ENCODE measurements at regions not wholly inside any gene's neighbourhood (a gene's known extent, or its start where the extent isn't known, plus 50 kb on each side); places are given as distances from the start of the nearest gene placed in this dataset.

DNA sequence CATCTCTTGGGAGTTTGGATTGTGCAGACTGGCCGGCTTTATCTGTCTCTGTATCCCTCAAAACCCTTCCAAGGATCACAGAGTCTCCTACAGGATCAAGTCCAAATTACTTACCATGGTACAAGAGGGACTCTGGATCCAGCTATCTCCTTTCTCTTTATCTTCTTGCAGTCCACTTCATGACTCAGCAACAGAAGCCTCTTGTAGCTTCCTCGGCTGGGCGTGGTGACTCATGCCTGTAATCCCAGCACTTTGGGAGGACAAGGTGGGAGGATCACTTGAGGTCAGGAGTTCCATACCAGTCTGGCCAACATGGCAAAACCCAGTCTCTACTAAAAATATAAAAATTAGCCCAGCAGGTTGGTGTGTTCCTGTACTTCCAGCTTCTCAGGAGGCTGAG is 189.7 kb downstream of the BCAT1 start:
- Histone ChIP-seq H3K9ac (ENCODE audit: low read depth, low read length, poor library complexity) (no peak overlapping the region), H3K27ac (replicated peaks; ENCODE audit: low read length) (no peak overlapping the region), H3K79me1 (ENCODE audit: low read depth, low read length) (no peaks in the 10 kb centered on the region), H3K4ac (ENCODE audit: low read length) (no peak overlapping the region), H3K14ac (ENCODE audit: low read length) (no peak overlapping the region), H3K27me3 (ENCODE audit: control insufficient read depth in 3 of 3, insufficient read depth in 3 of 3, low read depth in 1 of 3, low read length in 3 of 3) (no peaks in the 10 kb centered on the region), H2BK5ac (ENCODE audit: low read length) (no peak overlapping the region), H2BK12ac (ENCODE audit: low read length) (no peak overlapping the region), H3K9me3 (replicated peaks in 1 of 2; ENCODE audit: control insufficient read depth in 2 of 2, insufficient read depth in 1 of 2, low read depth in 1 of 2, low read length in 2 of 2) (no peaks in the 10 kb centered on the region), H3K36me3 (replicated peaks in 1 of 2; ENCODE audit: control insufficient read depth in 2 of 2, insufficient read depth in 2 of 2, low read length in 2 of 2) (no peaks in the 10 kb centered on the region), H3K18ac (ENCODE audit: low read length) (no peak overlapping the region), H3K23ac (ENCODE audit: low read depth, low read length, poor library complexity) (no peak overlapping the region), H4K91ac (ENCODE audit: low read depth, low read length, poor library complexity) (no peak overlapping the region), H4K8ac (ENCODE audit: low read depth, low read length) (no peak overlapping the region), H3K4me2 (ENCODE audit: insufficient read depth, low read length, poor library complexity, severe bottlenecking) (no peak overlapping the region), H3K4me1 (ENCODE audit: control insufficient read depth in 2 of 2, insufficient read depth in 1 of 2, low read depth in 1 of 2, low read length in 2 of 2) (peaks cover 7 to 13% of the 10 kb centered on the region in 2 donors), H3K4me3 (ENCODE audit: low read length in 2 of 2) (no peak overlapping the region), H2BK120ac (ENCODE audit: low read depth, low read length) (no peak overlapping the region), H2BK15ac (ENCODE audit: low read length) (no peak overlapping the region), H2AK5ac (ENCODE audit: low read depth, low read length) (no peak overlapping the region), H2AFZ (ENCODE audit: low read length) (no peak overlapping the region)
- DNase-seq (ENCODE audit: low spot score) = no peak
- WGBS, 2 donors (ENCODE audit: extremely low coverage in 2 of 2, insufficient read length in 2 of 2, insufficient replicate concordance in 1 of 2) = no CpG with 5 or more reads among the region's 3 CpGs

DNA sequence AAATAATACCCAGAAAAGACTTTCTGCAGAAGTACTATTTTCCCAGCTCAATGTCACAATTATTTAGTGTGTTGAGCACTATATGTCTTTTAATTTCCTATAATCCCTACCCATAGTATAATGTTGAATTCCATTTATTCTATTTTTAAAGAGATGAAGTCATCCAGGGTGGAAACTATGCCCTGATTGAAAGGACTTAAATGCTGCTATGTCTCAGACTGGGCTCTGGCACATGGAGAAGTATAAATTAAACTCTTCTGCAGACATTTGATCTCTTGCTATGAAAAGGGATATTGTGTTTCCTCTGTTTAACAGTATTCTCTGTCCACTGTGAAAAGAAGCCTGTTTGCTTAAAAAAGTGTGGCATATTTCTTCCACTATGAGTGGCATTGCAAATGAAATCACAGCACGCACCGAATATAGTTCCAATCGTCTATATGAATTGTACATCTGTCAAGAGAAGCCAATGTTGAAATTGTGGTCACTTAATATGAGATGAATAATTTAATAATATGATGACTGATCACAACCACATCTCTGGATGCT is 192.3 kb downstream of the BCAT1 start:
- Histone ChIP-seq H3K9me3 (replicated peaks in 1 of 2; ENCODE audit: control insufficient read depth in 2 of 2, insufficient read depth in 1 of 2, low read depth in 1 of 2, low read length in 2 of 2) (no peaks in the 10 kb centered on the region), H3K4ac (ENCODE audit: low read length) (no peak overlapping the region), H3K36me3 (replicated peaks in 1 of 2; ENCODE audit: control insufficient read depth in 2 of 2, insufficient read depth in 2 of 2, low read length in 2 of 2) (no peaks in the 10 kb centered on the region), H3K18ac (ENCODE audit: low read length) (no peak overlapping the region), H2BK12ac (ENCODE audit: low read length) (no peak overlapping the region), H2AK5ac (ENCODE audit: low read depth, low read length) (no peak overlapping the region), H3K14ac (ENCODE audit: low read length) (no peak overlapping the region), H3K4me2 (ENCODE audit: insufficient read depth, low read length, poor library complexity, severe bottlenecking) (no peak overlapping the region), H3K27me3 (ENCODE audit: control insufficient read depth in 3 of 3, insufficient read depth in 3 of 3, low read depth in 1 of 3, low read length in 3 of 3) (no peaks in the 10 kb centered on the region), H3K4me1 (ENCODE audit: control insufficient read depth in 2 of 2, insufficient read depth in 1 of 2, low read depth in 1 of 2, low read length in 2 of 2) (peaks cover 7 to 13% of the 10 kb centered on the region in 2 donors), H4K8ac (ENCODE audit: low read depth, low read length) (no peak overlapping the region), H3K79me1 (ENCODE audit: low read depth, low read length) (no peaks in the 10 kb centered on the region), H2BK5ac (ENCODE audit: low read length) (no peak overlapping the region), H2AFZ (ENCODE audit: low read length) (no peak overlapping the region), H3K4me3 (ENCODE audit: low read length in 2 of 2) (no peak overlapping the region), H2BK15ac (ENCODE audit: low read length) (no peak overlapping the region), H3K27ac (replicated peaks; ENCODE audit: low read length) (no peak overlapping the region), H4K91ac (ENCODE audit: low read depth, low read length, poor library complexity) (no peak overlapping the region), H3K9ac (ENCODE audit: low read depth, low read length, poor library complexity) (no peak overlapping the region), H2BK120ac (ENCODE audit: low read depth, low read length) (no peak overlapping the region), H3K23ac (ENCODE audit: low read depth, low read length, poor library complexity) (no peak overlapping the region)
- DNase-seq (ENCODE audit: low spot score) = no peak
- no CpG with 5 or more reads among the region's 3 CpGs for WGBS, 2 donors (ENCODE audit: extremely low coverage in 2 of 2, insufficient read length in 2 of 2, insufficient replicate concordance in 1 of 2)

- H4K8ac ChIP-seq (ENCODE audit: low read depth, low read length) = no peak overlapping the region
- H3K27ac ChIP-seq (replicated peaks; ENCODE audit: low read length) = no peak overlapping the region
- H2AK5ac ChIP-seq (ENCODE audit: low read depth, low read length) = no peak overlapping the region
- H3K9ac ChIP-seq (ENCODE audit: low read depth, low read length, poor library complexity) = no peak overlapping the region
- no peak overlapping the region for H3K4me2 ChIP-seq (ENCODE audit: insufficient read depth, low read length, poor library complexity, severe bottlenecking)
- no peaks in the 10 kb centered on the region for H3K9me3 ChIP-seq (replicated peaks in 1 of 2; ENCODE audit: control insufficient read depth in 2 of 2, insufficient read depth in 1 of 2, low read depth in 1 of 2, low read length in 2 of 2)
- H3K4ac ChIP-seq (ENCODE audit: low read length) = no peak overlapping the region
- peaks cover 5 to 10% of the 10 kb centered on the region in 2 donors for H3K4me1 ChIP-seq (ENCODE audit: control insufficient read depth in 2 of 2, insufficient read depth in 1 of 2, low read depth in 1 of 2, low read length in 2 of 2)
- no peaks in the 10 kb centered on the region for H3K79me1 ChIP-seq (ENCODE audit: low read depth, low read length)
- no peaks in the 10 kb centered on the region for H3K36me3 ChIP-seq (replicated peaks in 1 of 2; ENCODE audit: control insufficient read depth in 2 of 2, insufficient read depth in 2 of 2, low read length in 2 of 2)
- DNase-seq (ENCODE audit: low spot score) = no peak
- H4K91ac ChIP-seq (ENCODE audit: low read depth, low read length, poor library complexity) = no peak overlapping the region
- H2BK120ac ChIP-seq (ENCODE audit: low read depth, low read length) = no peak overlapping the region
- H3K18ac ChIP-seq (ENCODE audit: low read length) = no peak overlapping the region
- no peak overlapping the region for H2BK12ac ChIP-seq (ENCODE audit: low read length)
- no CpG with 5 or more reads among the region's 7 CpGs for WGBS, 2 donors (ENCODE audit: extremely low coverage in 2 of 2, insufficient read length in 2 of 2, insufficient replicate concordance in 1 of 2)
- H3K14ac ChIP-seq (ENCODE audit: low read length) = no peak overlapping the region
- no peak overlapping the region for H3K4me3 ChIP-seq (ENCODE audit: low read length in 2 of 2)
- no peaks in the 10 kb centered on the region for H3K27me3 ChIP-seq (ENCODE audit: control insufficient read depth in 3 of 3, insufficient read depth in 3 of 3, low read depth in 1 of 3, low read length in 3 of 3)
- H2AFZ ChIP-seq (ENCODE audit: low read length) = no peak overlapping the region
- H3K23ac ChIP-seq (ENCODE audit: low read depth, low read length, poor library complexity) = no peak overlapping the region
- H2BK5ac ChIP-seq (ENCODE audit: low read length) = no peak overlapping the region
- no peak overlapping the region for H2BK15ac ChIP-seq (ENCODE audit: low read length)
These were observed 193.9 kb downstream of the BCAT1 start for GRCh38 chr12:24754690-24755638.

DNA sequence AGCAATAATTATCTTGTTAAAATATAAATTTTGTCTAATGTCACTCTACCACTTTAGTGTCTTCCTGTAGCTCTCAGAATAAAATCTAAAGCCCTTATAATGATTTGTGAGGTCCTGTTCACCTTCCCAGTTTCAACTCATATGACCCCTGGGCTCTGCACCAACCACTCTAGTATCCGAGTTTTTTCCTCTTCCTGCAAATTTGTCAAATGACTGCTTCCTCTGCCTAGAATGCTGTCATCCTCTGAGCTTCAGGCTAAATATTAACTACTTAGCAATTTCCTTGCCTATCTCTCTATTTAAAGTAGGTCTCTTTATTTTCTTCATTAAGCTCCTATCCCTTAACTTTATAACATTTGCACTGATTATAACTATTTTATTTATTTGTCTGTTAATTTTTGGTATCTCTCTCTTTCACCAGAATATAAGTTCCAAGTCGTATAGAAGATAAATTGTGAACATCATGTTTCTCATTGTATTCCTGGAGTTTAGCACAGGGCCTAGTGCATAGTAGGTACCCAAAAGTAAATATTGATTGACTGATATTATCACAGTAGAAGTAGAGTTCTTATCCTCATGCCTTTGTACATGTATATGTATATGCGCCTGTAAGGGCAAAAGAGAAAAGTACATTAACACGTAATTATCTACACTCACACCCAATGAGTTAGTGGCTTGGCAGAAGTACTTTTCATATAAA is 196.0 kb downstream of the BCAT1 start:
- WGBS, 2 donors (ENCODE audit: extremely low coverage in 2 of 2, insufficient read length in 2 of 2, insufficient replicate concordance in 1 of 2) = no CpG with 5 or more reads among the region's 4 CpGs
- H2BK5ac ChIP-seq (ENCODE audit: low read length) = no peak overlapping the region
- H3K4me1 ChIP-seq (ENCODE audit: control insufficient read depth in 2 of 2, insufficient read depth in 1 of 2, low read depth in 1 of 2, low read length in 2 of 2) = peaks cover 10 to 19% of the 10 kb centered on the region in 2 donors

More for the DNA sequence above, 196.0 kb downstream of the BCAT1 start:
- Histone ChIP-seq H3K27ac (replicated peaks; ENCODE audit: low read length) (no peak overlapping the region), H3K4me2 (ENCODE audit: insufficient read depth, low read length, poor library complexity, severe bottlenecking) (no peak overlapping the region), H4K8ac (ENCODE audit: low read depth, low read length) (no peak overlapping the region), H3K14ac (ENCODE audit: low read length) (no peak overlapping the region), H3K4me3 (ENCODE audit: low read length in 2 of 2) (no peak overlapping the region), H3K18ac (ENCODE audit: low read length) (no peak overlapping the region), H4K91ac (ENCODE audit: low read depth, low read length, poor library complexity) (no peak overlapping the region), H3K27me3 (ENCODE audit: control insufficient read depth in 3 of 3, insufficient read depth in 3 of 3, low read depth in 1 of 3, low read length in 3 of 3) (no peaks in the 10 kb centered on the region), H3K9ac (ENCODE audit: low read depth, low read length, poor library complexity) (no peak overlapping the region), H3K9me3 (replicated peaks in 1 of 2; ENCODE audit: control insufficient read depth in 2 of 2, insufficient read depth in 1 of 2, low read depth in 1 of 2, low read length in 2 of 2) (no peaks in the 10 kb centered on the region), H2BK15ac (ENCODE audit: low read length) (no peak overlapping the region), H3K23ac (ENCODE audit: low read depth, low read length, poor library complexity) (no peak overlapping the region), H3K79me1 (ENCODE audit: low read depth, low read length) (no peaks in the 10 kb centered on the region), H2AK5ac (ENCODE audit: low read depth, low read length) (no peak overlapping the region), H2BK120ac (ENCODE audit: low read depth, low read length) (no peak overlapping the region), H3K36me3 (replicated peaks in 1 of 2; ENCODE audit: control insufficient read depth in 2 of 2, insufficient read depth in 2 of 2, low read length in 2 of 2) (no peaks in the 10 kb centered on the region), H2BK12ac (ENCODE audit: low read length) (no peak overlapping the region), H2AFZ (ENCODE audit: low read length) (no peak overlapping the region), H3K4ac (ENCODE audit: low read length) (no peak overlapping the region)
- no peak for DNase-seq (ENCODE audit: low spot score)
